ENCODE measurements at regions not wholly inside any gene's neighbourhood (a gene's known extent, or its start where the extent isn't known, plus 50 kb on each side); places are given as distances from the start of the nearest gene placed in this dataset.

DNA sequence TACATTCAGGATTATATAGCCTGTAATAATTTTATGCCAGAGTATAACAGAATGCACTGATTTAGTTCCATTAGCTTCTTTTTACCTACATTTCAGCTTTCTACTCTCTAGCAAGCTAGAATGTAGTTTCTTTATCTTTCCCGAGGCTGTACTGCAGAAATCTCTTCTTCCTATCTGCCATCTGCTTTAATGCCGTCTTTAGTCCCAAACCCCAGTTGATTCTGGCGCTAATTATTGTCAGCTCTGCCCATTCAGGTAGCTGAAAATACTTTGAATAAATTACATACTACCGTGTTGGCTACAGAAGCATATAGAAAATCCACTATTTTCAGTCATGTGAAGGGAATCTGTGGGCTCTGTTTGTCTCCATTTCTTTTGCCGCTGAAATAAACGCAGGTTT, 706.7 kb downstream of the NTRK3 start:
- Histone ChIP-seq H3K18ac (ENCODE audit: extremely low read depth, low read length) (no peak overlapping the region), H2BK120ac (replicated peaks; ENCODE audit: low read depth, low read length) (no peak overlapping the region), H3K14ac (ENCODE audit: insufficient read length) (no peak overlapping the region), H2AFZ (ENCODE audit: low read length) (no peak overlapping the region), H3K4me1 (replicated peaks in 1 of 4; ENCODE audit: control insufficient read depth in 3 of 4, insufficient read depth in 4 of 4, low read length in 3 of 4) (no peaks in the 10 kb centered on the region), H4K5ac (ENCODE audit: insufficient read length, low read depth, low read length) (no peak overlapping the region), H3K4ac (replicated peaks; ENCODE audit: insufficient read length, low read depth, low read length) (no peak overlapping the region), H4K91ac (replicated peaks; ENCODE audit: insufficient read length, low read length) (no peak overlapping the region), H3K27me3 (replicated peaks in 1 of 4; ENCODE audit: control insufficient read depth in 3 of 4, extremely low read depth in 1 of 4, insufficient read depth in 3 of 4, low read length in 3 of 4) (no peaks in the 10 kb centered on the region), H4K8ac (ENCODE audit: extremely low read depth, insufficient read depth, low read length) (no peak overlapping the region), H2BK5ac (ENCODE audit: low read depth, low read length) (no peak overlapping the region), H2AK5ac (ENCODE audit: low read depth, low read length) (no peak overlapping the region), H3K9ac (replicated peaks in 1 of 4; ENCODE audit: extremely low read depth in 1 of 4, low read depth in 3 of 4, low read length in 3 of 4) (no peak overlapping the region), H3K36me3 (ENCODE audit: control insufficient read depth in 2 of 4, insufficient read depth in 4 of 4, low read length in 3 of 4) (no peaks in the 10 kb centered on the region), H3K9me3 (ENCODE audit: insufficient read depth in 2 of 2, low read depth in 1 of 2, low read length in 1 of 2) (peaks cover 0 to 2% of the 10 kb centered on the region in 2 experiments; a peak in 1 of 4 replicates), H2BK12ac (ENCODE audit: low read depth, low read length) (no peak overlapping the region), H2BK20ac (ENCODE audit: low read length) (no peak overlapping the region), H3K27ac (ENCODE audit: low read depth, low read length) (no peak overlapping the region), H3K23ac (ENCODE audit: insufficient read length) (no peak overlapping the region), H4K20me1 (replicated peaks in 1 of 2; ENCODE audit: control insufficient read depth in 1 of 2, insufficient read depth in 2 of 2, low read length in 2 of 2) (no peaks in the 10 kb centered on the region), H3K79me2 (ENCODE audit: control insufficient read depth in 1 of 2, insufficient read depth in 2 of 2, low read length in 2 of 2) (no peaks in the 10 kb centered on the region), H3K4me2 (ENCODE audit: insufficient read depth in 1 of 2, low read depth in 2 of 2, low read length in 2 of 2) (no peak overlapping the region), H3K79me1 (ENCODE audit: low read depth, low read length) (no peaks in the 10 kb centered on the region), H3K56ac (replicated peaks; ENCODE audit: insufficient read length, low read depth, low read length) (no peak overlapping the region), H3K4me3 (ENCODE audit: extremely low read depth in 1 of 4, insufficient read depth in 2 of 4, low read depth in 3 of 4, low read length in 4 of 4) (no peak overlapping the region), H3K23me2 (ENCODE audit: low read depth, low read length) (no peaks in the 10 kb centered on the region), H2BK15ac (ENCODE audit: low read length) (no peak overlapping the region)
- POLR2A ChIA-PET (ENCODE audit: partially characterized antibody) = no interaction called here
- CTCF ChIA-PET (ENCODE audit: partially characterized antibody) = interaction anchor here (0.5 kb wide), 1 partner anchor 15 kb away, joined by 3 read pairs; no protein-coding TSS in a partner anchor
- WGBS, 2 experiments (ENCODE audit: extremely low coverage in 1 of 2, insufficient coverage in 1 of 2, insufficient read length in 1 of 2, insufficient replicate concordance in 2 of 2, low coverage in 1 of 2, low lambda C conversion rate in 2 of 2, missing lambda C conversion rate in 1 of 2) = 94% methylated on average over 6 of the region's 6 CpGs; no CpG with 5 or more reads in 1 of the 2 experiments
- DNase-seq (ENCODE audit: low read depth in 1 of 2, low spot score in 2 of 2) (no peak), FAIRE-seq (no peak)
- TF ChIP-seq SUZ12 (IDR thresholded peaks at IDR 0.05; ENCODE audit: low read length) = no peak
- no peak for TF ChIP-seq CHD2 (IDR thresholded peaks at IDR 0.05; ENCODE audit: low read length)
- no peak for TF ChIP-seq RXRA (IDR thresholded peaks at IDR 0.05; ENCODE audit: insufficient read depth, low read depth, low read length)
- TF ChIP-seq CHD1 (IDR thresholded peaks at IDR 0.05; ENCODE audit: low read depth, low read length) = no peak
- no peak for TF ChIP-seq RNF2 (IDR thresholded peaks at IDR 0.05; ENCODE audit: borderline replicate concordance, low read depth, low read length, missing control alignments, poor library complexity, severe bottlenecking)
- no peak for TF ChIP-seq KDM4A (IDR thresholded peaks at IDR 0.05; ENCODE audit: low read depth, low read length, severe bottlenecking)
- no peak for TF ChIP-seq POLR2A (IDR thresholded peaks at IDR 0.05; ENCODE audit: control extremely low read depth in 1 of 2, low read depth in 2 of 2, low read length in 2 of 2)
- TF ChIP-seq ASH2L (IDR thresholded peaks at IDR 0.05; ENCODE audit: low read length) = no peak
- TF ChIP-seq, protein P1, sequence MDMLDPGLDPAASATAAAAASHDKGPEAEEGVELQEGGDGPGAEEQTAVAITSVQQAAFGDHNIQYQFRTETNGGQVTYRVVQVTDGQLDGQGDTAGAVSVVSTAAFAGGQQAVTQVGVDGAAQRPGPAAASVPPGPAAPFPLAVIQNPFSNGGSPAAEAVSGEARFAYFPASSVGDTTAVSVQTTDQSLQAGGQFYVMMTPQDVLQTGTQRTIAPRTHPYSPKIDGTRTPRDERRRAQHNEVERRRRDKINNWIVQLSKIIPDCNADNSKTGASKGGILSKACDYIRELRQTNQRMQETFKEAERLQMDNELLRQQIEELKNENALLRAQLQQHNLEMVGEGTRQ (IDR thresholded peaks at IDR 0.05; ENCODE audit: low read length) = no peak
